ENCODE measurements at regions not wholly inside any gene's neighbourhood (a gene's known extent, or its start where the extent isn't known, plus 50 kb on each side); places are given as distances from the start of the nearest gene placed in this dataset.

DNA sequence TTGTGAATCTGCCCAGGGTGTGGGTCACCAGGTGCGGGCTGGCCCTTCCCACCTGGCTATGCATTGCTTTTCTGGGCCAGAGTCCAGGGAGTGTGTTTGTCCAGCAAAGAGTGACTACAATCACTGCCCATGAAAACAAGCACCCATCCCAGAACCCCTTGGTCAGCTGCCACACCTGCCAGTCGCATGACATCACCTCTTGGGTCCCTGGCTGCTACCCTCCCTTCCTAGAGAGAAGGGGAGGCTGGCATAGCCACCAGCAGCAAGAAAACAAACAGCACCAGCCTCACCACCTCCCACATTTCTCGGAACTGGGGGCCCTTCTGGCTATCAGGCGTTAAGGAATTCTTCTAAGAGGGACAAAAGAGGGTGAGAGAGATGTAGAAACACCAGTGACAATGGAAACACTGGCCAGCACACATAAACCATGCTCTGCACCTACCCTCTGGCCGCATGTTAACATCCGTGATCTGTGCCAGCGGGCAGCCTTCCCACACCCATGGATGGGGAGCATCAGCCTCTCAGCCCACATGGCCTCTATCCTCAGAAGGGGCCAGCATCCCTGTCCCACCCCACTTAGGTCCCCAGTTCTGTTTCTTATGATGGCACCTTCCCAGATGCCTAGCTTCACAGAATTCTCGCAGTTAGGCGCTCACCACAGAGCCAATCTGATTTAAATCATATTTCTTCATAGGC, 109.7 kb upstream of the GLI2 start:
- no peak overlapping the region for H3K4me2 ChIP-seq
- H3K9me3 Mint-ChIP-seq = no peaks in the 10 kb centered on the region
- H2AFZ ChIP-seq = no peak overlapping the region
- H4K20me1 ChIP-seq (replicated peaks; ENCODE audit: insufficient read depth) = no peaks in the 10 kb centered on the region
- no peaks in the 10 kb centered on the region for H3K27me3 ChIP-seq (ENCODE audit: insufficient read depth)
- no peaks in the 10 kb centered on the region for H3K9me2 ChIP-seq (ENCODE audit: insufficient read depth)
- no peak overlapping the region for H3K4me3 Mint-ChIP-seq
- H3K36me3 Mint-ChIP-seq (ENCODE audit: low read depth) = no peaks in the 10 kb centered on the region
- ATAC-seq = no peak
- no peaks in the 10 kb centered on the region for H3K4me1 Mint-ChIP-seq
- no peak overlapping the region for H3K27ac ChIP-seq (ENCODE audit: low read depth)
- H3K4me3 ChIP-seq = no peak overlapping the region
- no peaks in the 10 kb centered on the region for H3K36me3 ChIP-seq (ENCODE audit: insufficient read depth)
- DNase-seq (ENCODE audit: low spot score) = no peak
- TF ChIP-seq EZH2 (IDR thresholded peaks at IDR 0.05; ENCODE audit: low read depth, unreplicated experiment) (no peak), POLR2AphosphoS5 (IDR thresholded peaks at IDR 0.05; ENCODE audit: low read depth) (no peak), STAT1 (IDR thresholded peaks at IDR 0.05; ENCODE audit: unreplicated experiment) (no peak), JUNB (IDR thresholded peaks at IDR 0.05; ENCODE audit: unreplicated experiment) (no peak), ZNF331 (CRISPR knock-in tag; IDR thresholded peaks at IDR 0.05; ENCODE audit: low read depth) (no peak), CREB1 (CRISPR knock-in tag; IDR thresholded peaks at IDR 0.05; ENCODE audit: low read depth) (no peak), ZNF114 (CRISPR knock-in tag; IDR thresholded peaks at IDR 0.05) (no peak), EZH2phosphoT487 (IDR thresholded peaks at IDR 0.05; ENCODE audit: unreplicated experiment) (no peak), NANOG (IDR thresholded peaks at IDR 0.05; ENCODE audit: borderline replicate concordance) (no peak)
- TF ChIP-seq, protein P1, sequence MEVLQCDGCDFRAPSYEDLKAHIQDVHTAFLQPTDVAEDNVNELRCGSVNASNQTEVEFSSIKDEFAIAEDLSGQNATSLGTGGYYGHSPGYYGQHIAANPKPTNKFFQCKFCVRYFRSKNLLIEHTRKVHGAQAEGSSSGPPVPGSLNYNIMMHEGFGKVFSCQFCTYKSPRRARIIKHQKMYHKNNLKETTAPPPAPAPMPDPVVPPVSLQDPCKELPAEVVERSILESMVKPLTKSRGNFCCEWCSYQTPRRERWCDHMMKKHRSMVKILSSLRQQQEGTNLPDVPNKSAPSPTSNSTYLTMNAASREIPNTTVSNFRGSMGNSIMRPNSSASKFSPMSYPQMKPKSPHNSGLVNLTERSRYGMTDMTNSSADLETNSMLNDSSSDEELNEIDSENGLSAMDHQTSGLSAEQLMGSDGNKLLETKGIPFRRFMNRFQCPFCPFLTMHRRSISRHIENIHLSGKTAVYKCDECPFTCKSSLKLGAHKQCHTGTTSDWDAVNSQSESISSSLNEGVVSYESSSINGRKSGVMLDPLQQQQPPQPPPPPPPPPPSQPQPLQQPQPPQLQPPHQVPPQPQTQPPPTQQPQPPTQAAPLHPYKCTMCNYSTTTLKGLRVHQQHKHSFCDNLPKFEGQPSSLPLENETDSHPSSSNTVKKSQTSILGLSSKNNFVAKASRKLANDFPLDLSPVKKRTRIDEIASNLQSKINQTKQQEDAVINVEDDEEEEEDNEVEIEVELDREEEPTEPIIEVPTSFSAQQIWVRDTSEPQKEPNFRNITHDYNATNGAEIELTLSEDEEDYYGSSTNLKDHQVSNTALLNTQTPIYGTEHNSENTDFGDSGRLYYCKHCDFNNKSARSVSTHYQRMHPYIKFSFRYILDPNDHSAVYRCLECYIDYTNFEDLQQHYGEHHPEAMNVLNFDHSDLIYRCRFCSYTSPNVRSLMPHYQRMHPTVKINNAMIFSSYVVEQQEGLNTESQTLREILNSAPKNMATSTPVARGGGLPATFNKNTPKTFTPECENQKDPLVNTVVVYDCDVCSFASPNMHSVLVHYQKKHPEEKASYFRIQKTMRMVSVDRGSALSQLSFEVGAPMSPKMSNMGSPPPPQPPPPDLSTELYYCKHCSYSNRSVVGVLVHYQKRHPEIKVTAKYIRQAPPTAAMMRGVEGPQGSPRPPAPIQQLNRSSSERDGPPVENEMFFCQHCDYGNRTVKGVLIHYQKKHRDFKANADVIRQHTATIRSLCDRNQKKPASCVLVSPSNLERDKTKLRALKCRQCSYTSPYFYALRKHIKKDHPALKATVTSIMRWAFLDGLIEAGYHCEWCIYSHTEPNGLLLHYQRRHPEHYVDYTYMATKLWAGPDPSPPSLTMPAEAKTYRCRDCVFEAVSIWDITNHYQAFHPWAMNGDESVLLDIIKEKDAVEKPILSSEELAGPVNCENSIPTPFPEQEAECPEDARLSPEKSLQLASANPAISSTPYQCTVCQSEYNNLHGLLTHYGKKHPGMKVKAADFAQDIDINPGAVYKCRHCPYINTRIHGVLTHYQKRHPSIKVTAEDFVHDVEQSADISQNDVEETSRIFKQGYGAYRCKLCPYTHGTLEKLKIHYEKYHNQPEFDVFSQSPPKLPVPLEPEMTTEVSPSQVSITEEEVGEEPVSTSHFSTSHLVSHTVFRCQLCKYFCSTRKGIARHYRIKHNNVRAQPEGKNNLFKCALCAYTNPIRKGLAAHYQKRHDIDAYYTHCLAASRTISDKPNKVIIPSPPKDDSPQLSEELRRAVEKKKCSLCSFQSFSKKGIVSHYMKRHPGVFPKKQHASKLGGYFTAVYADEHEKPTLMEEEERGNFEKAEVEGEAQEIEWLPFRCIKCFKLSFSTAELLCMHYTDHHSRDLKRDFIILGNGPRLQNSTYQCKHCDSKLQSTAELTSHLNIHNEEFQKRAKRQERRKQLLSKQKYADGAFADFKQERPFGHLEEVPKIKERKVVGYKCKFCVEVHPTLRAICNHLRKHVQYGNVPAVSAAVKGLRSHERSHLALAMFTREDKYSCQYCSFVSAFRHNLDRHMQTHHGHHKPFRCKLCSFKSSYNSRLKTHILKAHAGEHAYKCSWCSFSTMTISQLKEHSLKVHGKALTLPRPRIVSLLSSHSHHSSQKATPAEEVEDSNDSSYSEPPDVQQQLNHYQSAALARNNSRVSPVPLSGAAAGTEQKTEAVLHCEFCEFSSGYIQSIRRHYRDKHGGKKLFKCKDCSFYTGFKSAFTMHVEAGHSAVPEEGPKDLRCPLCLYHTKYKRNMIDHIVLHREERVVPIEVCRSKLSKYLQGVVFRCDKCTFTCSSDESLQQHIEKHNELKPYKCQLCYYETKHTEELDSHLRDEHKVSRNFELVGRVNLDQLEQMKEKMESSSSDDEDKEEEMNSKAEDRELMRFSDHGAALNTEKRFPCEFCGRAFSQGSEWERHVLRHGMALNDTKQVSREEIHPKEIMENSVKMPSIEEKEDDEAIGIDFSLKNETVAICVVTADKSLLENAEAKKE (CRISPR knock-in tag; IDR thresholded peaks at IDR 0.05) = no peak
- TF ChIP-seq, protein P2, sequence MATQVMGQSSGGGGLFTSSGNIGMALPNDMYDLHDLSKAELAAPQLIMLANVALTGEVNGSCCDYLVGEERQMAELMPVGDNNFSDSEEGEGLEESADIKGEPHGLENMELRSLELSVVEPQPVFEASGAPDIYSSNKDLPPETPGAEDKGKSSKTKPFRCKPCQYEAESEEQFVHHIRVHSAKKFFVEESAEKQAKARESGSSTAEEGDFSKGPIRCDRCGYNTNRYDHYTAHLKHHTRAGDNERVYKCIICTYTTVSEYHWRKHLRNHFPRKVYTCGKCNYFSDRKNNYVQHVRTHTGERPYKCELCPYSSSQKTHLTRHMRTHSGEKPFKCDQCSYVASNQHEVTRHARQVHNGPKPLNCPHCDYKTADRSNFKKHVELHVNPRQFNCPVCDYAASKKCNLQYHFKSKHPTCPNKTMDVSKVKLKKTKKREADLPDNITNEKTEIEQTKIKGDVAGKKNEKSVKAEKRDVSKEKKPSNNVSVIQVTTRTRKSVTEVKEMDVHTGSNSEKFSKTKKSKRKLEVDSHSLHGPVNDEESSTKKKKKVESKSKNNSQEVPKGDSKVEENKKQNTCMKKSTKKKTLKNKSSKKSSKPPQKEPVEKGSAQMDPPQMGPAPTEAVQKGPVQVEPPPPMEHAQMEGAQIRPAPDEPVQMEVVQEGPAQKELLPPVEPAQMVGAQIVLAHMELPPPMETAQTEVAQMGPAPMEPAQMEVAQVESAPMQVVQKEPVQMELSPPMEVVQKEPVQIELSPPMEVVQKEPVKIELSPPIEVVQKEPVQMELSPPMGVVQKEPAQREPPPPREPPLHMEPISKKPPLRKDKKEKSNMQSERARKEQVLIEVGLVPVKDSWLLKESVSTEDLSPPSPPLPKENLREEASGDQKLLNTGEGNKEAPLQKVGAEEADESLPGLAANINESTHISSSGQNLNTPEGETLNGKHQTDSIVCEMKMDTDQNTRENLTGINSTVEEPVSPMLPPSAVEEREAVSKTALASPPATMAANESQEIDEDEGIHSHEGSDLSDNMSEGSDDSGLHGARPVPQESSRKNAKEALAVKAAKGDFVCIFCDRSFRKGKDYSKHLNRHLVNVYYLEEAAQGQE (IDR thresholded peaks at IDR 0.05; ENCODE audit: unreplicated experiment) = no peak
- TF ChIP-seq, protein P3, sequence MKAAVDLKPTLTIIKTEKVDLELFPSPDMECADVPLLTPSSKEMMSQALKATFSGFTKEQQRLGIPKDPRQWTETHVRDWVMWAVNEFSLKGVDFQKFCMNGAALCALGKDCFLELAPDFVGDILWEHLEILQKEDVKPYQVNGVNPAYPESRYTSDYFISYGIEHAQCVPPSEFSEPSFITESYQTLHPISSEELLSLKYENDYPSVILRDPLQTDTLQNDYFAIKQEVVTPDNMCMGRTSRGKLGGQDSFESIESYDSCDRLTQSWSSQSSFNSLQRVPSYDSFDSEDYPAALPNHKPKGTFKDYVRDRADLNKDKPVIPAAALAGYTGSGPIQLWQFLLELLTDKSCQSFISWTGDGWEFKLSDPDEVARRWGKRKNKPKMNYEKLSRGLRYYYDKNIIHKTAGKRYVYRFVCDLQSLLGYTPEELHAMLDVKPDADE (IDR thresholded peaks at IDR 0.05) = no peak
- TF ChIP-seq, protein P4, sequence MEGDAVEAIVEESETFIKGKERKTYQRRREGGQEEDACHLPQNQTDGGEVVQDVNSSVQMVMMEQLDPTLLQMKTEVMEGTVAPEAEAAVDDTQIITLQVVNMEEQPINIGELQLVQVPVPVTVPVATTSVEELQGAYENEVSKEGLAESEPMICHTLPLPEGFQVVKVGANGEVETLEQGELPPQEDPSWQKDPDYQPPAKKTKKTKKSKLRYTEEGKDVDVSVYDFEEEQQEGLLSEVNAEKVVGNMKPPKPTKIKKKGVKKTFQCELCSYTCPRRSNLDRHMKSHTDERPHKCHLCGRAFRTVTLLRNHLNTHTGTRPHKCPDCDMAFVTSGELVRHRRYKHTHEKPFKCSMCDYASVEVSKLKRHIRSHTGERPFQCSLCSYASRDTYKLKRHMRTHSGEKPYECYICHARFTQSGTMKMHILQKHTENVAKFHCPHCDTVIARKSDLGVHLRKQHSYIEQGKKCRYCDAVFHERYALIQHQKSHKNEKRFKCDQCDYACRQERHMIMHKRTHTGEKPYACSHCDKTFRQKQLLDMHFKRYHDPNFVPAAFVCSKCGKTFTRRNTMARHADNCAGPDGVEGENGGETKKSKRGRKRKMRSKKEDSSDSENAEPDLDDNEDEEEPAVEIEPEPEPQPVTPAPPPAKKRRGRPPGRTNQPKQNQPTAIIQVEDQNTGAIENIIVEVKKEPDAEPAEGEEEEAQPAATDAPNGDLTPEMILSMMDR (conservative IDR thresholded peaks at IDR 0.05; ENCODE audit: low read depth in 2 of 2) = no peak
- H3K27me3 Mint-ChIP-seq (ENCODE audit: insufficient read depth, low read depth, poor library complexity) = peaks cover 8% of the 10 kb centered on the region
- no peaks in the 10 kb centered on the region for H3F3A ChIP-seq (replicated peaks; ENCODE audit: low read depth)
- no peaks in the 10 kb centered on the region for H3K79me2 ChIP-seq (replicated peaks; ENCODE audit: insufficient read depth)
- H3K4me1 ChIP-seq (ENCODE audit: insufficient read depth) = no peaks in the 10 kb centered on the region
- H3K27ac Mint-ChIP-seq = no peak overlapping the region
